SW480 (cell line): ENCODE measurements at regions not wholly inside any gene's neighbourhood (a gene's known extent, or its start where the extent isn't known, plus 50 kb on each side); places are given as distances from the start of the nearest gene placed in this dataset.

Experiments used
- DNase-seq: peaks from one replicate; pipeline ENCODE4 v3.0.0-alpha.2; 2016; ENCODE audit warnings: low spot score

DNA sequence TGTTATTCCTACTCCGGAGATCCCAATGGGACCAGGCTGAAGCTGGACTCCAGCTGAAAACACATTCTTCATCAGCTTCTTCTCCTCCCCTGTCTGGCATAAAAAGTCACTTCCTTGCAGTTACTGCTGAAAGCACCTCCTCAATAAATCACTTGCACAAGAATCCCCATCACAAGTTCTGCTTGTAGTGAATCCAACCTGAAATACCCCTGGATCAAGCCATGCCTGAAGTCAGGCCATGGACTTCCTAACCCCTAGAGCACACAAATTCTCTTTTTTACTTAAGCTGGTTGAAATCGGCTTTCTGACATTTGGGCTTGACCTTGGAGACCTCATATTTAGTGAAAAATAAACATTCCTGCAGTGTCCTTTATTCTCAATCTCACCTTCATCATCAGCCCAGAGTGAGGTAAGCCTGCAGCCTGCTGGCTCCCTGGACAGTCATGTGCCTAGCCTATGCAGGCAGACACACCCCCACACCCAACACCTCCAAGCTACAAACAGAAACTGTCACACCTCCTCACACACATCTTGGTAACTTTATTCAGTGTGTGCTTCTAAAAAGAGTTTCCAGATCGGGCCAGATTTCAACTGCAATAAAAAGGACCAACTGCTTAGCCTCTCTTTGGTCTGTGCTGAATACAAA is 51.5 kb upstream of the PTPRT start:
- no peak for DNase-seq
